ENCODE measurements at regions not wholly inside any gene's neighbourhood (a gene's known extent, or its start where the extent isn't known, plus 50 kb on each side); places are given as distances from the start of the nearest gene placed in this dataset.

DNA sequence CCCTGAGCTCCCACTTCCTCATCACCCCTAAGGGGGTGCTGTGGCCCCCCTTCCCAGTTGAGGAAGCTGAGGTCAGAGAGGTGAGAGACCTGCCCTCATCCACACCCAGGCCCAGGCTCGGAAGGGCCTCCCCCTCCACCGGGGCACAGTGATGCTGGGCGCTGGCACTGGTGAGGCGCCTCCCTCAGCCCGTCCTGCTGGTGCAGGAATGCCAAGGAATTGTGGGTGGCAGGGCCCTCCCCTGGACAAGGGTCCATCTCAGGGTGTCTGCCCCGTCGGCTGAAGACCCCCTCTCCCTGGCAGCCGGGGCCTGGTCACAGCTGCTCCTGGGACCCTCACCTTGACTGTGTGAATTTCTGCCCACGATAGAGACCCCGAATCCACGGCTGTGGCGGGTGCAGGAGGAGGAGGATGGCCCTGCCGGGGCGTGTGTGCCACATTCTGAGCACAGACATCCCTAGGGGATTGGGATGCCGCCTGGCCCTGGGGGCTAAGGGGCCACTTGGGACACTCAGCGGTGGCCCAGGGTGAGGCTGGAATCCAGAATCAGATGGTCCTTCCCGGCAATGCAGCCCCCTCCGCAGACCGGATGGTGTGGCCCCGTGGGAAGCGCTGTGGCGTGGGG lies 70.2 kb upstream of the GATA5 start:
- DNase-seq (ENCODE audit: low read depth): no peak

DNA sequence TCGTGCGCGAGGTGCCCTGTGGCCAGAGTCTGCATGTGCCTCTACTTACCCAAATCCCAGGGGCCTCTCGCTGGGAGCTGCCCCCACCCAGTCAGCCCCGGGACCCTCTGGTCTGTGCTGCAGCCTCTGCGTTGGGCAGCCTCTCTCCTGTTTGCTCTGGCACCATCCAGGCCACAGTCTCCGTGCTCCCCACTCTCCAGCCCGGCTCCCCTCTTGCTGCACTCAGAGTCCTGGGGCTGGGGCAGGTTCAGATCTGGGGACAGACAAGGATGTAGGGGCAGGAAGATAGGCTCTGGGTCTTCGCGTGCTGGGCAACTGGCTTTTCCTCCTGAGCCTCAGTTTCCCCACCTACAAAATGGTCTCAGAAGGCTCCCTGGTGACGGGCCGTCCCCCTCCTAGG lies 70.8 kb upstream of the GATA5 start:
- no peak for DNase-seq (ENCODE audit: low read depth)

DNA sequence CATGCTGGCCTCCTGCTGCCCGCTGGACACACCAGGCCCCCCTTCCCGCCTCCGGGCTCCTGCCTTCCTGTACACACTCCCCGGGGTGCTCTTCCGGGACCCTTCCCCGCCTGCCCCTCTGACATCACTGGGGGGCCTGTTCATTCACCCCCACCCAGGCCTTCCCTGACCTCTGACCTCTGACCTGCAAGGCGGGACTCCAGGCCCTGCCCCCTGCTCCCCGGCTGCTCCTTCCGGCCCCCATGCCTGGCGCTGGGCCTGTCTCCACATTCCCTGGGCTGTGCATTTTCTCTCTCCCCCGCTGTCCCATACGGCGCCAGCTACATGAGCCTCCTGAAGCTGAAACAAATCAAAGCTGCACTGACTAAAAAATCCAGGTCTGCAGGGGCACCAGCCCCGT lies 71.6 kb upstream of the GATA5 start:
- DNase-seq (ENCODE audit: low read depth): no peak

DNA sequence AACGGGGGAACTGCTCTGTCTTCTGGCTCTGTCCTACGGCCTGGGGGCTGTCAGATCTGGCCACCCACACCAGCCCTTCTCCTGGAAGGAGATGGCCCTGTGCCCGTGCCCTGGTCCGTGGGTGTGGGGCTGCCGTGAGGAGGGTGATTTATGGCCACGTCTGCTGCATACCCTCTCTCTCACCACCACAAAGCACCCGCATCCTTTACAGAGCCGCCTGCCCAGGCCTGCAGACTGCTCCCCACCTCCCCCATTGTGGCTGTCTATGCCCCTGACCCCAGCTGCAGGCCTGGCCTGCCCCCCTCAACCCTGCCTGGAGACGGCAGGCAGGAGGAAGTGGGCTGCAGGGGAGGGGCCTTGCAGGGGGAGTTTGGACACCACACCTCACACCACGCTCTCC lies 72.7 kb upstream of the GATA5 start:
- no peak for DNase-seq (ENCODE audit: low read depth)

DNA sequence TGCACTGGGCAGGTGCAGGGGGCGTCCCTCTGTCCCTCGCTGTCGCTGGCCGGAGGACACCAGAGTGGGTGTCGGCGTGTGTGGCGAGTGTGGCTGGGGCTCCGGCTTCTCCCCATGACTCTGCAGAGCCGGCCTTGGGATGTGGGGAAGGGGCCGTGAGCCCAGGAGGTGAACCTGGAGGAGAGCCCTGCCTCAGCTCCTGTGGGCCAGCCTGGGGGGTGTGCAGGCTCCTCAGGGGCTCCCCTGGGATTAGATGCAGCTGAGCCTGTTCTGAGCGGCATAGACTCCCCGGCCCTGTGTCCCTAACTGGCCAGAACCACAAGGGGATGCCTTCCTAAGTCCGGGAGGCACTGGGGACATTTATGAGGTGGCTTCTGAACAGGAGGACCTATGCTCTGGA lies 73.2 kb upstream of the GATA5 start:
- DNase-seq (ENCODE audit: low read depth): no peak

DNA sequence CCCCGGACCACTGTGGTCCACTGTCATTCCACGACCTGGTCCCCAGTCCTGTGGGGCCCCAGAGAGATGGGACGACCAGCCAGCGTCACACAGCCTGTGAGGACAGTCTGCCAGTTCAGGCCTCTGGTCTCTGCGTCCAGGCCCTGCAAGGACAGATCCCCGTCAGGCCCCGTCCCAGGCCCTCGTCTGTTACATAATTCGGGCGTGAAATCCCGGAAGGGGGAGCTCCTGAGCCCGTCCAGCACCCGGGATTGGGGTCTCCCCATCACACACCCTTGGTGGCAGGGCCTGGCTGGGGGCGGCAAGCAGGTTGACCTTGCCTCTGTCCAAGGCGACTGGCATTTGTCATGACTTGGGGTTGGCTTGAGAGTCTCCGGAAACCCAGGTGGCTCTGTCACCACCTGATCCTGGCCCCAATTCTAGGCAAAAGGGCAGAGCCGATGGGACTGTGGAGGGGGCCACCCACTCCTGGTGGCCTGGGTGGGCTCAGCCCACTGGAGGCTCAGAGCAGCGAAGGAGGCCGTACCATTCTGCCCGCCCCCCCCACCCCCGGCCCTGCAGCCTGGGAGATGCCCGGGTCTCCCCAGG lies 73.8 kb upstream of the GATA5 start:
- no peak for DNase-seq (ENCODE audit: low read depth)

DNA sequence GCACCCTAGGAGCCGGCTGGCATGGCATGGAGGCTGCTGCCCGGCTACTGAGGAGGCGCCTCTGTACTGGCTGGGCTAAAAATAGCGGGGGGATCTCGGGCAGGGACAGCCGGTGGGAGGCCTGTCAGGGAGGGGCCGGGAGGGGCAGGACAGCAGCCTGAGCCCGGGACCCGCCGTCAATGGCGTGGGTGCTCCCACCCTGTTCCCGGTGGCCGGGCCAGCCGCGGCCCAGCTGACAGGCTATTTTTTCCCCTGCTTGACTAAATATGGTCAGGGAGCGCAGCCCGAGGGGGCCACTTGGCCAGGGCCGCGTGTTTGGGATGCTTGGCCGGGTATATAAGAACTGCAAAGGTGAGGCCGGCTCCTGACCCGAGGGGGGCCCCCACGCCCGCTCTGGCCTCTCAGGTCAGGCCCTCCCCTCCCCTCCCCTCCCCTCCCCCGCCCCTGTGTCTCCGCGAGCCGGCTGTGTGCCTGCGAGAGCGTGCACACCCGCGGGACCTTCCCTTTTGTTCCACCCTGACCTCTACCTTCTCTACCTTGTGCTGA lies 74.4 kb upstream of the GATA5 start:
- DNase-seq (ENCODE audit: low read depth): peak; percentile 18

DNA sequence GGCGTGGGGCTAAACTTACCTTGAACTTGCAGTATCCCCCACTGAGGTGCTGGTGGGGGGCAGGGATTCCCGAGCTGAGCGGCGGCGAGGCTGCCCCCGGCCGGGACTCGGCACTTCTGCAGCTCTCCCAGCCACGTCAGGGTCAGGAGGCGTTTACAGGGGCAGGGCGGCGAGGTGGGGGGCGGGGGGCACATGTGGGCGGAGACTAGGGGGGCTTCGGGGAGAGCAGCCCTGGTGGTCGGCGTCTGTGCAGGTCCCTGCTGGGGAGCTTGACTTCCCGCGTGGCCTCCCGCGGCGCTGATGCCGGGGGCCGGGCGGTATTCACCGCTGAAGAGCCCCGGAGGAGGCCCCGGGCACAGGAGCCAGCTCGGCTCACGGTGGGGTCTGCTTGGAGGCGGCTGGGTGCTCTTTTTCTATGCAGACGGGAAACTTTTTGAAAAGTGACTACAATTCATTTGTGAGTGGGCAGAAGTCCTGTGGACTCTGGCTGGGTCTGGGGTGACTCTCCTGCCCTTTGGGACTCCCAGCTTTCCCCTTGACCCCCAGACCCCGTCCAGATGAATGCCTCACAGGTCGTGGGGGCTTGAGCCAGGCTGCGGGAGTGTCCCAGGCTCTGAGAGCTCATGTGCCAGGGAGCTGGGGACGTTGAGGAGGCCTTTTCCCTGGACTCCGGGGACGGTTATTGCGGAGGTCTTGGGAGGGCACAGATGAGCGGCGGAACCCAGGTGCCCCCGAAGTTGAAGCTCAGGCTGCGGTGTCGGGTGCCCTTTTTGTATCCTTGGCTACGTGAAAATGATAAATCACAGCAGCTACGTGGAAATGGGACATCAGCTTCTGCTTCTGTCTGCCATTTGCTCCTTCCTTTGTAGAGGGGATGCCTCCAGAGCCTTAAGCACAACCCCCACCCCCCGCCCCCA lies 75.9 kb upstream of the GATA5 start:
- no peak for DNase-seq (ENCODE audit: low read depth)

DNA sequence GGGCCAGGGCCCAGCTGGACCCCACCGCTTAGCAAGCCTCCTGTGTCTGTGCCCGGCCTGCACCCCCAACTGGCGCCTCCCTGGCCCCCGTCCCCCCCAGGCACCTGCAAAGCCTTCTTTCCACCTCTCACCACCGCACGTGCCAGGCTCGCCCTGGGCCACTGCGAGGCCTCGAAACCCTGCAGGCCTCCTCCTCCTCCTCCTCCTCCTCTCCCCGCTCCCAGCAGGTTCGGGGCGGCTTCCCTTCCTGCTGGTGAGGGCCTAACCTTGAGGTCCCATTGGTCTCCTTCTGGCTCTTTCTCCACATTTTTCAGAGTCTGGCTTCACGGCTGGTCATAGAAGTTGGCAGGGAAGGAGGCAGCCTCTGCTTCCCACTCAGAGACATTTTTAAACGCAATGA lies 76.8 kb upstream of the GATA5 start:
- DNase-seq (ENCODE audit: low read depth): no peak

DNA sequence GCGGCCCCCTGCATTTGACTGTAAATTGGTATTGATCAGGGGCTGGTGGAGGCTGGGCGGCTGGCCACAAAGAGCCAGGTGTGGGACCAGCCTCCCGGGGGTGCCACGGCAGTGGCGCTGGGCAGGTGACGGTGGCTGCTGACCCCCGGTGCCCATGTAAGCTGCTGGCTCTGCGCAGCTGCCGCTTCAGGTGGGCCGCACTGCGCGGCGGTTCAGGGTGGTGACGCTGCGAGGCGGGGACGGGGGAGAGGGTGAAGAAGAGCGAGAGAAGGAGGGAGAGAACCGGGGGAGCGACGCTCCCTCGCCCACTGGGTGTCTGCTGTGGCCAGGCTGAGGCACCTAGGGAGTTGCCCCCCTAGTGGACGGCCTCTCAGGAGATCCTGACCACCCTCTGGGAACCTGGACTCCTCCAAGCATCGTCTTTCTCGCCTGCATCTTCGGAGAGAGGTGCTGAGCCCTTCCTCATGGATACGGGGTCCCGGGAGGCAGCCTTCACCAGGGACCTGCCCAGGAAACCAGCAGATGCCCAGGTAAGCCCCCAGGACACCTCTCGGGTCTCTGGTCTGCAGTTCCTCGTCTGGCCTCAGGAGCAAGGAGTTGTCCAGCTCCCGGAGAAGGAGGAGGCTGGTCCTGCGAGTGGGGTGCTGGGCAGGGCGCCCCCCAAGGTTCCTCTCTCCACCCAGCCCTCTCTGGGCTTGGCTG lies 77.5 kb upstream of the GATA5 start:
- no peak for DNase-seq (ENCODE audit: low read depth)

DNA sequence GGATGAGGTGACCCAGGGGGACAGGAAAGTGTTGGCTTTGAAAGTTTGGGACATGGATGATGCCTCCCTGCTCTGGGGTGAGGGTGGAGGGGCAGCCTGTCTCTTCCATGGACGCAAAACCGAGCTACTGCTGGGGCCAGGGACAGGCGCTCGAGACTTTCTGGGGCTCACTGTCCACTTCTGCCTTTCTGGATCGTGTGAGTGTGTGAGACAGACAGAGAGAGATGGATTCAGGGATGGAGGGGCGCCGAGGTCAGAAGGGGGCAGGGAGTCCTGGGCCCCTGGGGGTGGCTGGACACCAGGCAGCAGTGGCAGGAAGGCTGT lies 78.0 kb upstream of the GATA5 start:
- DNase-seq (ENCODE audit: low read depth): no peak

DNA sequence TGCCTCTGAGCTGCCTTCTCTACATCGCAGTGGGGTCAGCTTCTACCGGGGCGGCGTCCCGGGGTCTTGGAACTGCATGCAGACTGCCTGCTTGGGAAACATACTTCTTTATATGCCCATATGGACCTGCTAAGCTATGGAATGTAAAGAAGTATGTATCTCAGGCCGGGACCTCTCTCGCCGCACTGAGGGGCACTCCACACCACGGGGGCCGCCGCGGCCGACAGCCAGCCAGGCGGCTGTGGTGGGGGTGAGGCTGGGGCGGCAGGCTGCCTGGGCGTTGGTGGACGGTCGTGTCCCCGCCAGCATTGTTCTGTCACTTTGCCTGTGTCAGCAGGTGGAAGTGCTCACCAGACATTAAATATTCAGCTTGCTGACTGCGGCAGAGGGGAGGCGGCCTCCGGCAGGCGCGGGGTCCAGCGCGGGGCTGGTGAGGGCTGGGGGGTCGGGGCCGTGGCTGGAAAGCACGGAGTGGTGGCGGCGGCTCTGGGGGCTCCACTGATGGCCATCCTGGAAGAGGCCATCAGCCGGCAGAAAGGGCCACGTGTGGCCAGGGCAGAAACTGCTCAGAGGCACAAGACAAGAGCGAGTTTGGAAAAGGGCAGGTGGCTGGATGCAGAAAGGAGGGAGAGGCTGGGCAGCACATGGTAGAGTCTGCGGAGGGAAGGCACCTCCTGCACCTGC lies 78.6 kb upstream of the GATA5 start:
- no peak for DNase-seq (ENCODE audit: low read depth)

DNA sequence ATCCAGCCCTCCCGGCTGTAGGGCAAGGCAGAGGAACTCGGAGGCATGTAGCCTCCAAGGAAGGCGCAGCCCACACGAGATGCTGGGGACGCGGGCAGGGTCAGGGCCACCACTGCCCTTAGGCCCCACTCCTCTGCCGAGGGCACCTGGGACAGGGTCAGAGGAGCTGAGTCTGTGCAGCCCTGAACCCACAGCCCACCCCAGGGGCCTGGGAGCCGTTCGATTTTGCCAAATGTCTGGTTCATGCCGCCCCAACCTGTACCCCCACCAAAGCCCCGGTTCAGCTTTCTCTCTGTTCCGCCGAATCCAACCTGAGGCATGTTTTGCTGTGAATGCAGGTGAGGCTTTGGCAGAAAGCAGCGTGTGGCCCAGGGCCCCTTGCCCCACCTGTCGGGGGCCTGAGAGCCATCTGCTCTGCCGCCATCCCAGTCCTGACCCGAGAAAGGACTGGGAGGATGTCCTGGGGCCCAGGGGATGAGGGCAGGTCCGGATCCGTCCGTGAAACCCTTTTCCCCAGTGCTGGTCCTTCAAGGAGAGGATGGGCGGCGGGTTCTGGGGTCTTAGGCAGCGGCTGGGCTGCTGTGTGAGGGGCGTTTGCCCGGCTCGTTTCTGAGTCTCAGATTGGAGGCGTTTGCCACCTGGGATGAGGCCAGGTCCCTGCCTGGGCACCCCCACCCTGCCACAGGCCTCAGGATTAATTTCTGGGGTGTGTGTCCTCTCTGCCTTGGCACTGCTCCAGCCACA lies 79.3 kb upstream of the GATA5 start:
- no peak for DNase-seq (ENCODE audit: low read depth)

DNA sequence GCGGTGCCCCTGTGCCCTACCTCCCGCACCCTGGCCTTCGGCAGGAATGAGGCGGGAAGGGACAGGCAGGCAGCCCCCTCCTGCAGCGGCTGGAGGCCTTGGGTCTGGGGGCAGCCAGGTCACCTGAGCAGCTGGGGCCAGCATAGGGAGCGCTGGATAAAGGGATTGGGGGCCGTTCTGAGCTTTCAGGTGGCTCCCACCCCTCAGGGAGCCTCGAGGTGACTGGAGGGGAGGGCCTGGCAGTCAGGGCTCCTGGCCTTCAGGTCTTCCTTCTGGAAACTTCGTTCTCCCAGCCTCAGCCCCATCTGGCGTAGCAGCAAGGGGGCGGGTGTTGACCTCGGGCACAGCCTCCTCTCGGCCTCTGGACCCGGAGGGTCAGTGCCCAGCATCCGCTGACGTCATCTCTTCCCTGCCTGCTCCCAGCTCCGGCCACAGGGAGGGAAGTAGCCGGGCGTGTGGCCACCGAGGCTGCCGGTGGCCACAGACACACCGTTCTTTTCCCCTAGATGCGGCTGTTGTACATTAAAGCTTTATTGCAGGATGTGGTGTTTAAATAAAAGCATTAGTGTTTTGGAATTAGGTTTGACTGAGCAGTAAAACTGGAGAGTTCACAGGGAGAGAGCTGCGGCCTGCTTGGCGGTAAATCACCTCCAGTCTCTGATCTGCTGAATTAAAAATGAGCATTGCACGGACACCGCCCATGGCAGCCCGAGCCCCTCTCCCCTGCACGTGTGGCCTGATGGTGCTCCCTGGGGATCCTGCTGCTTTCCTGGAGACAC lies 80.0 kb upstream of the GATA5 start:
- peak; percentile 9 for DNase-seq (ENCODE audit: low read depth)

DNA sequence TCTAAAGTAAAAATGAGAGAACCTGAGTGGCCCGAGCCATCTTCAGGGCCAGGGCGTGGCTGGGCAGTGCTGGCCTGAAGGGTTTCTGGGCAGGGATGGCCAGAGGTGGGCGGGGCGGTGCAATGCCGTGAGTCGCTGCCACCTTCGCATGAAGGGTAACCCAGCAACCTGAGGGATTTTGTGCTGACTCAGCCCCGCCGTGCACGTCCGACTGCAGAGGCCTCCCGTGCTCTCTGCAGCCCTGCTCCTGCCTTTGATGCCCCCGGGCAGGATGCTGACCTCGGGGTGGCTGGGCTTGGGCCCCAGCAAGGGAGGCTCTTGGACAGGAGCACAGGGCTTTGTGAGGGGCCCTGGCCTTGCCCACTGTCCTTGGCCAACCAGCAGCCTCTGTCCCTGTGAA lies 81.7 kb upstream of the GATA5 start:
- DNase-seq (ENCODE audit: low read depth): no peak

DNA sequence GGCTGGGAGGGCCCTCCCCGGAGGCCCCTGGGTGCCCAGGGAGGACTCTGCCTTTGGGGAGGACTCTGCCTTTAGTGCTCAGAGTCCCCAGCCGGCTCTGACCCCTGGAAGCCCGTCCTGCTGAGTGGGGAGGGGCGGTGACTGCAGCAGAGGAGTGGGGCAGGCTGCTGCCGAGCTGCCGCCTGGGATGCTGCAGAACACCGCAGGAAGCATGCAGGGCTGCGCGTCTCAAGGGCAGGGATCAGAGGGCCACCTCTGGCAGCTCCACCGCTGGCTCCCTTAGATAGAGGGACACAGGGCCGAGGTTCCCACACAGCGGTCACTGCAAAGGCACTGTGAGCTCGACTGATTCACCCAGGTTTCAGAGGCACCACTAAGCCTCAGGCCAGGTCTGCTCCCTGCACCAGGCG lies 82.2 kb upstream of the GATA5 start:
- no peak for DNase-seq (ENCODE audit: low read depth)

DNA sequence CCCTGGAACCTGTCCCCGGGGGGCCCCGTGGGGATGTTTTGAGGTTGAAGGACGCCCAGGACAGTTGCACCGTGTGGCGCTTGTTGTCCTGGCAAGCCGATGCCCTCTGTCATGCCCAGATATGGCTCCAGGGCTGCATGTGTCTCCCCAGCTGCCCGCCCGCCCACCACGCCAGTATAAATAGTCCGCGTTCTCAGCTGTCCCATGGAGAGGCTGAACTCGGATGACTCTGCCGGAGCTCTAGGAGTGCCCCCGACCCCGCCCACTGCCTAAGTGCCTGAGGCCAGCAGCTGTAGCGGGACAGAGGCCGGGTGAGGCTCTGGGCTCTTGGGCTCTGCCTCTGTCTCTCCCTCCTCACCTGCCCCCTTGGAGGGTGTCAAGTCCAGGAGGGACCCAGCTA lies 83.0 kb upstream of the GATA5 start:
- no peak for DNase-seq (ENCODE audit: low read depth)

DNA sequence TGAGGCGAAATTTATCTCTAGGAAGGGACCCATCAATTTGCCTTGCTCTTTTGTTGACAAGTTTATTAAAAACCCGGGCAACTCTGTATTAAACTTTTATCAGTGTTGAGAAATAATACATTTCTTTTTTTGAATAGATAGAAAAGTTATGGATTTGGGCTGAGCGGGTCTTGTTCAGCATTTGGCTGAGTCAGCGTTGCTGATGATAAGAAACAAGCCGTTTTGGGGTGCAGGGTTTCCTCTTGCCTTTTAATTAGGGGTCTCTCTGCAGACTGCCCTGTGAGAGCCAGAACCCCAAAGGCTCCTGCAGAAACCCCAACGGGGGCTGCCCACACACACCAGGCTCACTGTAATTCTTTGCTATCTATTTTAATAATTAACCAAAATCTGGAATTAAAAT lies 82.1 kb upstream of the SLCO4A1 start:
- DNase-seq (ENCODE audit: low read depth): no peak

DNA sequence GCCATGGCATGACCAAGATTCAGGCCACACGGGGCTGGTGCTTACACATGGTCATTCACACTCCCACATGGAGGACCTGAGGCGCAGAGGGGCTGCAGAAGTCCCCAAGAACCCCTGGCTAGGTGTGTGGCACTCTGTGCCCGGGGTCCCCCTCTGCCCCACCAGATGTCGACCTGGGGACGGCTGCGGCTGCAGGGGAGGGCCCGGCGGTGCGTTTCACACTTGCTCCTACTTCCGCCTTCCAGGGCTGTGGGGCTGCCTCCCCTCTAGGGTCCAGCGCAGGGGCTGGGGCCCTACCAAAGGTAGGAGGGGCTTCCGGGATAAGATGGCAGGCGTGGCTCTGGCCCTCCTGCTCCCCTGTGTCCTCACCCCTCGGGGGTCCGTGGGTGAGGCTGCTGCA lies 81.1 kb upstream of the SLCO4A1 start:
- DNase-seq (ENCODE audit: low read depth): no peak

DNA sequence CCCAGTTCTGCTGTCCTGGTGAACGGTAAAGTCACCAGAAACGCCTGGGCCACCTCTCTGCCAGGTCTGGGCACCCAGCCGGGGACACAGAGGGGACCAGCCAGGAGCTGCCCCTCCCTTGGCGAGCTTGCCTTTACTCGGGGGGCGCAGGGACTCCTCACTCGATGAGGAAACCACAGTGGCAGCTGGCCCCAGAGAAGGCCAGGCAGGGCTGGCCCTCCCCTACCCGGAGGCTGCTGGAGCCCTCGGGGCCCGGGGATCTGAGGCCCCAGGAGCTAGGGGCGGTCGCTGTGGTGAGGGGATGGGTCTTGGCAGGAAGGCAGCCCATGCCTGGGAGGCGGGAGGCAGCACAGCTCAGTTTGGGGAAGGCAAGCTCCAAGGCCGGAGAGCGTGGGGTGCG lies 80.4 kb upstream of the SLCO4A1 start:
- no peak for DNase-seq (ENCODE audit: low read depth)

DNA sequence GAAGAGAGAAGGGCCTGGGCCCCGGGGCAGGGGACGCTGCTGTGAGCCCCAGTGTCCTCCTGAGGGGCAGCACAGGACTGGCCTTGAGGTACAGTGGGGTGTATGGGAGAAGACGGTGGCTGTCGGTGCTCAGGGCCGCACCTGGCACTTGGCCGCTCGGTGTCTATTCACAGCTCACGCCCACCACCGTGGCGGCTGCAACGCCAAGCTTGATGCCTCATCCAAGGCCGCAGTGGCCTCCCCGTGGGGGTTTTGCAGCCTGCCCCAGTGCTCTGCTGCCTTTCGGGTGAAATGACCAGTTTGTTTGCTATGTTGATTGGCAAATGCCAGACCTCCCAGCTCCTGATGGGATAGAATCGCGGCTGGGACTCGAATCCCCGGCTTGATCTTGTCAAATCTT lies 79.5 kb upstream of the SLCO4A1 start:
- no peak for DNase-seq (ENCODE audit: low read depth)

All from EH (cell line).